SK-N-MC (cell line): ENCODE measurements at regions not wholly inside any gene's neighbourhood (a gene's known extent, or its start where the extent isn't known, plus 50 kb on each side); places are given as distances from the start of the nearest gene placed in this dataset.

Experiments used
- DNase-seq: peaks from one replicate; pipeline ENCODE4 v3.0.0-alpha.2; 2011; ENCODE audit warnings: low read depth, low spot score
- H3K27ac ChIP-seq: fragments of 200-600 bp; sonication (generic); 2 replicates; pipeline ENCODE4 v1.5.1; 2016; ENCODE audit warnings: mixed run types
- H3K36me3 ChIP-seq: fragments of 200-600 bp; sonication (generic); 2 replicates; pipeline ENCODE4 v1.6.1; 2017; ENCODE audit warnings: antibody characterized with exemption, low read length, mixed read lengths; ENCODE audit not compliant: insufficient read depth
- H3K4me3 ChIP-seq: fragments of 200-600 bp; sonication (generic); 2 replicates; pipeline ENCODE4 v1.5.1; 2016
- H3K9ac ChIP-seq: fragments of 200-600 bp; sonication (generic); 2 replicates; pipeline ENCODE4 v1.8.0; 2017; ENCODE audit warnings: mixed run types, mixed read lengths; ENCODE audit not compliant: insufficient read length
- H3K9me3 ChIP-seq: fragments of 200-600 bp; sonication (generic); 2 replicates; pipeline ENCODE4 v1.6.1; 2017; ENCODE audit warnings: low read depth, mild to moderate bottlenecking, antibody characterized with exemption, low read length, moderate library complexity, mixed read lengths
- EZH2 ChIP-seq: fragments of 200-600 bp; sonication (generic); IDR thresholded peaks from one replicate; pipeline ENCODE4 v1.6.1; 2017; ENCODE audit warnings: antibody characterized with exemption
- FOXP2 ChIP-seq: optimal IDR thresholded peaks from 2 replicates; pipeline ENCODE3; 2011; ENCODE audit warnings: mild to moderate bottlenecking, moderate library complexity; ENCODE audit not compliant: insufficient read depth; ENCODE audit errors: extremely low read length, control extremely low read depth
- POLR2AphosphoS5 ChIP-seq: IDR thresholded peaks from 2 replicates; pipeline ENCODE4 v1.6.1; 2012; ENCODE audit warnings: mild to moderate bottlenecking, low read depth, low read length, borderline replicate concordance

GRCh38 chr5:15160091-15160490, 288.5 kb upstream of the ANKH start:
- Histone ChIP-seq H3K27ac (no peak overlapping the region), H3K36me3 (no peaks in the 10 kb centered on the region), H3K4me3 (no peak overlapping the region), H3K9me3 (no peaks in the 10 kb centered on the region), H3K9ac (no peak overlapping the region)
- DNase-seq = no peak
- TF ChIP-seq EZH2 = no peak
- no peak for TF ChIP-seq FOXP2
- no peak for TF ChIP-seq POLR2AphosphoS5

DNA sequence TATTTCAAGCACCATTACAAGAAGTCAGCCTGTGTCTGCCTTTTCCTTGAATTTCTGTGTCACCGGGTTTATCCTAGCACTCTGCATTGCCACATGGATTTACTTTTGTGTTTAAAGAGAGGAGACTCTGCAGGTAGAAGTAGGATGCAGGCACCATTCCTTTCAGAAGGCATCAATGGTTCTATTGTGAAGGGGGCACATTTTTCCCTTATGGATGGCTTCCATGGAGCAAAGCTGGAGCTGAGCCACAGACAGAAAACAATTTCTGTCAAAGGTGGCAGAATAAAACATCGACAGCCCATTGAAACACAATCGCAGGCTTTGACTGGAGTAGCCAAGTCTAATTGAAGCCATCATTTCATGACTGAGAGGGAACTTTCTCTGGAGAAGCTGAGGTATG, 288.0 kb upstream of the ANKH start:
- no peak for TF ChIP-seq FOXP2
- no peak for TF ChIP-seq POLR2AphosphoS5
- no peak for TF ChIP-seq EZH2
- H3K36me3 ChIP-seq = no peaks in the 10 kb centered on the region
- DNase-seq = no peak
- H3K27ac ChIP-seq = no peak overlapping the region
- H3K4me3 ChIP-seq = no peak overlapping the region
- H3K9me3 ChIP-seq = no peaks in the 10 kb centered on the region
- H3K9ac ChIP-seq = no peak overlapping the region

DNA sequence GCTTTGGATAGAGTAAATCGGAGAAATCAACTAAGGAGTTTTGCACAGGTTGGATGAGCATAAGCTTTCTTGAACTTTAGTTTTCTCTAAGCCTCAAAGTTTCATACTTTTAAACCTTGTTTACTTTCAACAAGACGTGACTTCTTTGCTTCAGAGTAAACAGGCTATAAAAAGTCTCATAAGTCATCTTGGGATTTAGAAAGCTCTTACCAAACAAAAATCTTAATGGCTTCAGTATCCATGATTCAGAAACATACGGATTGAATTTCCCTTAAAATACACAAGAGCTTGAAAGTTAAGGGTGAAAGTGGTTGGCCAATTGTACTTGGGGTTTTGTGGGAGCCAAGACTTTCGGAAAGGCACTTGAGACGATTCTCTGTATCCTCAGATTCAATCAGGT, 270.9 kb upstream of the ANKH start:
- Histone ChIP-seq H3K36me3 (no peaks in the 10 kb centered on the region), H3K9me3 (no peaks in the 10 kb centered on the region)

GRCh38 chr5:15137414-15137813, 265.8 kb upstream of the ANKH start:
- H3K36me3 ChIP-seq = no peaks in the 10 kb centered on the region
- DNase-seq = no peak
- no peak for TF ChIP-seq POLR2AphosphoS5
- no peak for TF ChIP-seq FOXP2
- TF ChIP-seq EZH2 = no peak
- H3K9me3 ChIP-seq = no peaks in the 10 kb centered on the region
- no peak overlapping the region for H3K4me3 ChIP-seq
- H3K27ac ChIP-seq = no peak overlapping the region
- H3K9ac ChIP-seq = no peak overlapping the region

More for the DNA sequence above, 270.9 kb upstream of the ANKH start:
- no peak for DNase-seq
- no peak overlapping the region for H3K27ac ChIP-seq
- no peak overlapping the region for H3K4me3 ChIP-seq
- TF ChIP-seq EZH2 (no peak), POLR2AphosphoS5 (no peak), FOXP2 (no peak)
- no peak overlapping the region for H3K9ac ChIP-seq

- Histone ChIP-seq H3K9ac (no peak overlapping the region), H3K36me3 (no peaks in the 10 kb centered on the region), H3K4me3 (no peak overlapping the region), H3K27ac (no peak overlapping the region), H3K9me3 (no peaks in the 10 kb centered on the region)
- TF ChIP-seq POLR2AphosphoS5 = no peak
- no peak for TF ChIP-seq FOXP2
- TF ChIP-seq EZH2 = no peak
- no peak for DNase-seq
These were observed 264.1 kb upstream of the ANKH start for GRCh38 chr5:15135661-15136060.

GRCh38 chr5:15133456-15133965, 261.9 kb upstream of the ANKH start:
- Histone ChIP-seq H3K36me3 (no peaks in the 10 kb centered on the region), H3K9ac (no peak overlapping the region), H3K27ac (no peak overlapping the region), H3K9me3 (no peaks in the 10 kb centered on the region), H3K4me3 (no peak overlapping the region)
- no peak for DNase-seq
- TF ChIP-seq POLR2AphosphoS5 (no peak), EZH2 (no peak), FOXP2 (no peak)

GRCh38 chr5:15132816-15133405, 261.3 kb upstream of the ANKH start:
- H3K9me3 ChIP-seq = no peaks in the 10 kb centered on the region
- no peaks in the 10 kb centered on the region for H3K36me3 ChIP-seq
- no peak overlapping the region for H3K27ac ChIP-seq
- H3K9ac ChIP-seq = no peak overlapping the region
- no peak for DNase-seq
- H3K4me3 ChIP-seq = no peak overlapping the region
- TF ChIP-seq POLR2AphosphoS5 = no peak

DNA sequence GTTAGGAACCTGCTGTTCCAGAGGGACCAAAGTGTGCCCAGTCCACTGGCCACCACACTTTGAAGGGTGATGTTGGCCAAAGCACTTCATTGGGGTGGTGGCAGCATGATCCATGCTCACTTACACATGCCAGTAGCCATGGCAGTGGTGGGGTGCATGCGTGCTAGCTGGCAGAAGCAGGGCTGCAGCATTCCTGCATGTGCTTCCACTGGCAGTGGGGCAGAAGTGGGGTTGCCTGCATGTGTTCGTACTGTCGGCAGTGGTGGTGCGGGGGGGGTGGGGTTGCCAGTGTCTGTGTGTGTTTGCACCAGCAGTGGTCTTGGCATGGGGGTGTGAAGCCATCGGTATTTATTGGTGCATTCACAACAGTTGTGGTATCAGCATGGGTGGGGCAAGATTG, 260.3 kb upstream of the ANKH start:
- TF ChIP-seq FOXP2 (no peak), POLR2AphosphoS5 (no peak), EZH2 (no peak)
- H3K4me3 ChIP-seq = no peak overlapping the region
- H3K27ac ChIP-seq = no peak overlapping the region
- no peaks in the 10 kb centered on the region for H3K36me3 ChIP-seq
- no peak for DNase-seq
- no peaks in the 10 kb centered on the region for H3K9me3 ChIP-seq
- H3K9ac ChIP-seq = no peak overlapping the region

DNA sequence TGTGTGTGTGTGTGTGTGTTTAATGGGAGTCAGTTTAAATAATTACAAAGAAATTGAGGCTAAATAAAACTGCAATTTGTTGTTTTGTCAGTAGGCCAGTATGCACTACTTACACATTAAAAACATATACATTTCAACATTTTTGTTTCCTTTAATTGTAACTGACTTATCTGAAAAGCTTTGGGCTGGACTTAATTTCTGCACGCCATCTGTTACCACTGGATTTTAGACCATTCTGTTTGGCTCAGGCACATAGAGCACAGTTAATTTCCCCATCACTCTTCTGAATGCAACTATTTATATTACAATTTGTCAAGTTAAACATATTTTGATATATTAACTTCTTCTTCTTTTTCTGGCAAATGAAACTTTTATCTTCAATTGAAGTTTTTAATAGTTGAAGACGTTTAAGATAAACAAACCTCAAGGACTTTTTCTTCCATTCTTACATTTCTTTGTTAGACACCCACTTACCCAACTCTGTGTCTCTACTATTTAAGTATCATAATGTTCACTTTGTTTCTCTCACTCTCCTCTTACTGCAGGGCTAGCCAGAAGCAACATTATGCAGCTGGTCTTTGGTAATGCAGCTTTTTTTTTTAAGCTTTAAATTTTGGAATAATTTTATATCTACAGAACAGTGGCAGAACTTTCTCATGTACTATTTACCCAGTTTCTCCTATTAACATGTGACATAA, 253.4 kb upstream of the ANKH start:
- Histone ChIP-seq H3K27ac (no peak overlapping the region), H3K9ac (no peak overlapping the region), H3K36me3 (no peaks in the 10 kb centered on the region), H3K9me3 (no peaks in the 10 kb centered on the region), H3K4me3 (no peak overlapping the region)
- TF ChIP-seq POLR2AphosphoS5 = no peak
- no peak for TF ChIP-seq EZH2
- no peak for TF ChIP-seq FOXP2
- no peak for DNase-seq
